ENCODE measurements at regions not wholly inside any gene's neighbourhood (a gene's known extent, or its start where the extent isn't known, plus 50 kb on each side); places are given as distances from the start of the nearest gene placed in this dataset.

- TF ChIP-seq MLLT1 (IDR thresholded peaks at IDR 0.05) (no peak), SMARCA5 (IDR thresholded peaks at IDR 0.05) (no peak), MYB (IDR thresholded peaks at IDR 0.05; ENCODE audit: borderline replicate concordance, low read depth, low read length) (no peak), ETV6 (conservative IDR thresholded peaks at IDR 0.05 in 1 of 2, IDR thresholded peaks at IDR 0.05 in 1 of 2; ENCODE audit: borderline replicate concordance in 1 of 2, low read depth in 1 of 2) (no peak), ZNF217 (IDR thresholded peaks at IDR 0.05) (no peak), EZH2 (IDR thresholded peaks at IDR 0.05; ENCODE audit: borderline replicate concordance, control insufficient read depth, low read depth, low read length) (no peak), RFX5 (IDR thresholded peaks at IDR 0.05; ENCODE audit: low read depth, low read length) (no peak), TCF3 (IDR thresholded peaks at IDR 0.05; ENCODE audit: borderline replicate concordance, insufficient read depth, low read depth, low read length) (no peak)
These were observed 497.1 kb downstream of the PTPRC start (continued) for GRCh38 chr1:199135901-199136300.

GRCh38 chr1:199138061-199138460, 499.2 kb downstream of the PTPRC start:
- H4K20me1 ChIP-seq (ENCODE audit: control insufficient read depth, insufficient read depth): no peaks in the 10 kb centered on the region
- H3K9ac ChIP-seq (ENCODE audit: control insufficient read depth, insufficient read depth, low read length): no peak overlapping the region
- no peak for FAIRE-seq
- H2AFZ ChIP-seq (ENCODE audit: control insufficient read depth, low read depth, low read length): peak overlapping the region; percentile 43; the same call in 1 of the 2 replicates
- no peak for ATAC-seq
- no peak for TF ChIP-seq MYB (IDR thresholded peaks at IDR 0.05; ENCODE audit: borderline replicate concordance, low read depth, low read length)
- TF ChIP-seq RAD51 (IDR thresholded peaks at IDR 0.05): no peak
- no peaks in the 10 kb centered on the region for H3K4me1 ChIP-seq (ENCODE audit: control insufficient read depth, insufficient read depth, low read length)
- intact Hi-C loops (cut with micrococcal nuclease; ENCODE audit: unreplicated experiment): no loop called here
- no peaks in the 10 kb centered on the region for H3K79me2 ChIP-seq (ENCODE audit: control insufficient read depth, insufficient read depth, low read length)
- H3K27me3 ChIP-seq (replicated peaks in 1 of 2; ENCODE audit: control insufficient read depth in 2 of 2, insufficient read depth in 2 of 2, low read length in 1 of 2): no peaks in the 10 kb centered on the region
- no peak for DNase-seq (ENCODE audit: low read depth, low spot score)
- ChIA-PET SMC1A (ENCODE audit: uncharacterized antibody, unreplicated experiment) (interaction anchor here (0.6 kb wide), 1 partner anchor 482 kb away, joined by 3 read pairs; no protein-coding TSS in a partner anchor), CTCF (no interaction called here), RAD21 (ENCODE audit: unreplicated experiment) (no interaction called here), POLR2A (no interaction called here)
- no peaks in the 10 kb centered on the region for H3K9me3 ChIP-seq (replicated peaks; ENCODE audit: control insufficient read depth, insufficient read depth, low read length)
- no peaks in the 10 kb centered on the region for H3K36me3 ChIP-seq (ENCODE audit: control insufficient read depth in 2 of 2, insufficient read depth in 2 of 2, low read length in 1 of 2)
- H3K4me3 ChIP-seq: no peak overlapping the region
- H3K27ac ChIP-seq (ENCODE audit: control insufficient read depth, insufficient read depth): no peak overlapping the region
- WGBS (ENCODE audit: insufficient coverage, insufficient replicate concordance, low lambda C conversion rate, missing lambda C conversion rate): 94% methylated on average over 1 of the region's 1 CpG
- BruUV-seq (replicated peaks): no TSS peak
- in situ Hi-C loops (cut with MboI): no loop called here
- no peak overlapping the region for H3K4me2 ChIP-seq (ENCODE audit: control insufficient read depth, insufficient read depth)
